ENCODE measurements at regions not wholly inside any gene's neighbourhood (a gene's known extent, or its start where the extent isn't known, plus 50 kb on each side); places are given as distances from the start of the nearest gene placed in this dataset.

DNA sequence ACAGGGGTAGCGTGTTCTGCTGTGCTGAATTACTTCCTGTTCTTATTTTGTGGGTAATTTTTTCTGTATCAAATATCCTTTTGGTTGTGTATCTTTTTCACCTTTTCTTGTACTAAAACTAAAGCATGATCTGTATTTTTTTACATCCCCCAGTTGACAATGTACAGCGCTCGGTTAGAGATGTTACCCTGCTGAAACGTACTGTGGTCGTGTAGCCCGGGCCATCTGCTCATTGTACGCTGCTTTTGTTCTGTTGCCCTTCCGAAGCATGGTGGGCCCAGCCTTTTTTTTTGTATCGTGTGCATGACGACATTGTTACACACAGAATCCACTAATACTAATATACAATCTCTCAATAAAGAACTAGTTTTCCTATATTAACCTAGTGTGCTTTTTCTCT is 233.1 kb downstream of the HAUS1 start:
- TF ChIP-seq, protein P1, sequence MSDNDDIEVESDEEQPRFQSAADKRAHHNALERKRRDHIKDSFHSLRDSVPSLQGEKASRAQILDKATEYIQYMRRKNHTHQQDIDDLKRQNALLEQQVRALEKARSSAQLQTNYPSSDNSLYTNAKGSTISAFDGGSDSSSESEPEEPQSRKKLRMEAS (IDR thresholded peaks at IDR 0.05): no peak
- TF ChIP-seq, protein P2, sequence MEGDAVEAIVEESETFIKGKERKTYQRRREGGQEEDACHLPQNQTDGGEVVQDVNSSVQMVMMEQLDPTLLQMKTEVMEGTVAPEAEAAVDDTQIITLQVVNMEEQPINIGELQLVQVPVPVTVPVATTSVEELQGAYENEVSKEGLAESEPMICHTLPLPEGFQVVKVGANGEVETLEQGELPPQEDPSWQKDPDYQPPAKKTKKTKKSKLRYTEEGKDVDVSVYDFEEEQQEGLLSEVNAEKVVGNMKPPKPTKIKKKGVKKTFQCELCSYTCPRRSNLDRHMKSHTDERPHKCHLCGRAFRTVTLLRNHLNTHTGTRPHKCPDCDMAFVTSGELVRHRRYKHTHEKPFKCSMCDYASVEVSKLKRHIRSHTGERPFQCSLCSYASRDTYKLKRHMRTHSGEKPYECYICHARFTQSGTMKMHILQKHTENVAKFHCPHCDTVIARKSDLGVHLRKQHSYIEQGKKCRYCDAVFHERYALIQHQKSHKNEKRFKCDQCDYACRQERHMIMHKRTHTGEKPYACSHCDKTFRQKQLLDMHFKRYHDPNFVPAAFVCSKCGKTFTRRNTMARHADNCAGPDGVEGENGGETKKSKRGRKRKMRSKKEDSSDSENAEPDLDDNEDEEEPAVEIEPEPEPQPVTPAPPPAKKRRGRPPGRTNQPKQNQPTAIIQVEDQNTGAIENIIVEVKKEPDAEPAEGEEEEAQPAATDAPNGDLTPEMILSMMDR (IDR thresholded peaks at IDR 0.05; ENCODE audit: low read depth, low read length, missing input control): no peak
- TF ChIP-seq JUND (IDR thresholded peaks at IDR 0.05) (no peak), ATF3 (IDR thresholded peaks at IDR 0.05) (no peak), RAD21 (IDR thresholded peaks at IDR 0.05) (no peak), RXRA (IDR thresholded peaks at IDR 0.05) (no peak), GABPA (IDR thresholded peaks at IDR 0.05 in 1 of 2, conservative IDR thresholded peaks at IDR 0.05 in 1 of 2) (no peak), EGR1 (IDR thresholded peaks at IDR 0.05; ENCODE audit: low read depth in 2 of 2) (no peak), YY1 (IDR thresholded peaks at IDR 0.05) (no peak)
- TF ChIP-seq, protein P3, sequence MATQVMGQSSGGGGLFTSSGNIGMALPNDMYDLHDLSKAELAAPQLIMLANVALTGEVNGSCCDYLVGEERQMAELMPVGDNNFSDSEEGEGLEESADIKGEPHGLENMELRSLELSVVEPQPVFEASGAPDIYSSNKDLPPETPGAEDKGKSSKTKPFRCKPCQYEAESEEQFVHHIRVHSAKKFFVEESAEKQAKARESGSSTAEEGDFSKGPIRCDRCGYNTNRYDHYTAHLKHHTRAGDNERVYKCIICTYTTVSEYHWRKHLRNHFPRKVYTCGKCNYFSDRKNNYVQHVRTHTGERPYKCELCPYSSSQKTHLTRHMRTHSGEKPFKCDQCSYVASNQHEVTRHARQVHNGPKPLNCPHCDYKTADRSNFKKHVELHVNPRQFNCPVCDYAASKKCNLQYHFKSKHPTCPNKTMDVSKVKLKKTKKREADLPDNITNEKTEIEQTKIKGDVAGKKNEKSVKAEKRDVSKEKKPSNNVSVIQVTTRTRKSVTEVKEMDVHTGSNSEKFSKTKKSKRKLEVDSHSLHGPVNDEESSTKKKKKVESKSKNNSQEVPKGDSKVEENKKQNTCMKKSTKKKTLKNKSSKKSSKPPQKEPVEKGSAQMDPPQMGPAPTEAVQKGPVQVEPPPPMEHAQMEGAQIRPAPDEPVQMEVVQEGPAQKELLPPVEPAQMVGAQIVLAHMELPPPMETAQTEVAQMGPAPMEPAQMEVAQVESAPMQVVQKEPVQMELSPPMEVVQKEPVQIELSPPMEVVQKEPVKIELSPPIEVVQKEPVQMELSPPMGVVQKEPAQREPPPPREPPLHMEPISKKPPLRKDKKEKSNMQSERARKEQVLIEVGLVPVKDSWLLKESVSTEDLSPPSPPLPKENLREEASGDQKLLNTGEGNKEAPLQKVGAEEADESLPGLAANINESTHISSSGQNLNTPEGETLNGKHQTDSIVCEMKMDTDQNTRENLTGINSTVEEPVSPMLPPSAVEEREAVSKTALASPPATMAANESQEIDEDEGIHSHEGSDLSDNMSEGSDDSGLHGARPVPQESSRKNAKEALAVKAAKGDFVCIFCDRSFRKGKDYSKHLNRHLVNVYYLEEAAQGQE (IDR thresholded peaks at IDR 0.05): no peak

Measured in liver (tissue), 3 donors.